ENCODE measurements at regions not wholly inside any gene's neighbourhood (a gene's known extent, or its start where the extent isn't known, plus 50 kb on each side); places are given as distances from the start of the nearest gene placed in this dataset.

DNA sequence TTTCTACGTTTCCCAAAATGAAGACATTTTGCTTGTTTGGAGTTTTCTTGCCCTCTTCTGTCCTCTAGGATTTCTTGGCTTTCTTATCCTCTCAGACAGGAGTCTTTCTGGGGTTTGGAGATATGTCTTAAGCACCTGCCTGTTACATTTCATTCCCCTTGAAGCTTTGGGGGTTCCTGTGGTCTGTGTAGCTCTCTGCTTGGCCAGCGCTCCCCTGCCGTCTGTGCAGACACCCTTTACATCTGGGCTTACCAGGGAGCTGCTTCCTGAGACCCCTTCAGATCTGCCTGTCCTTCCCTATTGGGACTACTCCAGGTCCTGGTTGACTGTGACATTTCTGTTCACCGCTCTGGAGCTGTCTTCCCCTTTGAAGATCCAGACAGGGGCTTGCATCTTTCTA is 171.9 kb upstream of the CSF3R start:
- no peak for DNase-seq
- TF ChIP-seq POLR2A (IDR thresholded peaks at IDR 0.05; ENCODE audit: low read length) (no peak), GATA1 (IDR thresholded peaks at IDR 0.05; ENCODE audit: low read depth, low read length) (no peak)

DNA sequence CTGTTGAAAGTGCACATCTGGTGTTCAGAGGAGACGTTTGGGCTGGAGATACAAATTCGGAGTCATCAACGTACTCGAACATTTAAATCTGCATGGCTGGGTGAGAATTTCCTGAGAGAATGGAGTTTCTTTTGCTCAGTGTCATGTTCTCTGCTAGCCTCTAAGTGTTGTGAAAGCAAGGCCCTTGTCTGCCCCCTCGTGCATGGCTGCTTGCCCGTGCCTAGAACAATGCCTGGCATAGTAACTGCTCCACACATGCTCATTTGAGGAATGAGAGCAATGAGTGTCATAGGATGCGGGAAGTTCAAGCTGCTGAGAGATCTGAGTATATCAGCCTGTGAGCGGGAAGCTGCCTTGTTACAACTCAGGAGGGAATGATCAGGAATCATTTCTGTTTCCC is 171.1 kb upstream of the CSF3R start:
- no peak for DNase-seq
- TF ChIP-seq GATA1 (IDR thresholded peaks at IDR 0.05; ENCODE audit: low read depth, low read length) (no peak), POLR2A (IDR thresholded peaks at IDR 0.05; ENCODE audit: low read length) (no peak)

DNA sequence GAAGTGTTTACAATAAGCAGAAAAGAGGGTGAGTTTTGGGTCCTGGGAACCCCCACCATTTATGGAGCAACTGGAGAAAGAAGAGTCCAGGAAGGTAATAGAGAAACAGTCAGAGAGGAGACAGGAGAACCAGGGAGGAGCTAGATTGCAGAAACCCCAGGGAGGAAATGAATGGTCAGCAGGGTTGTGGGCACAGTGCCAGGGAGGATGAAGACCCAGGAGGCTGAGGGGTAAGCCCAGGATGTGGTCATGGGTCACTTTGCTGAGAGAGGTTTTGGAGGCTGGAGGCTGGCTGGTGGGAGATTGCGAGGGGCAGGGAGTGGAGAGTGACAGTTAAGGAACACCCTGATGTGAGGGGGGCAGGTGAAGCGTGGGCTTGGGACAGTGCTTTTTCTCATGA is 169.9 kb upstream of the CSF3R start:
- no peak for TF ChIP-seq GATA1 (IDR thresholded peaks at IDR 0.05; ENCODE audit: low read depth, low read length)
- no peak for TF ChIP-seq POLR2A (IDR thresholded peaks at IDR 0.05; ENCODE audit: low read length)
- DNase-seq, result no peak

DNA sequence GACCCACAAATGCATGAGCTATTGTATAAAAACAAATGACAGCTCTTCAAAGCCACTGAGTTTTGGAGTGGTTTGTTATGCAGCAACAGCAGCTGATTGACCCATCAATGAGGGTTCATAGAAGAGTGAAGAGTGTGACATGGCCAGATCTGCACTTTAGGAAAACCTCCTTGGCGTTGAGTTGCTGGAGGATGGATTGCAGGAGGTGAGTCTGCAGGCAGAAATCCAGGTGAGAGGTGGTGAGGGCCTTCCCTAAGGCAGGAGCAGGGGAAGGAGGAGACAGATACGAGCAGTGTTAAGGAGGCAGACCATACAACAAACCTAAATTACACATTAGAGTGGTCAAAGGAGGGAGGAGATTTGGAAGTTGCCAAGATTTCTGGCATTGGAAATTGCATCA is 169.3 kb upstream of the CSF3R start:
- no peak for TF ChIP-seq GATA1 (IDR thresholded peaks at IDR 0.05; ENCODE audit: low read depth, low read length)
- TF ChIP-seq POLR2A (IDR thresholded peaks at IDR 0.05; ENCODE audit: low read length), result no peak
- DNase-seq, result no peak

DNA sequence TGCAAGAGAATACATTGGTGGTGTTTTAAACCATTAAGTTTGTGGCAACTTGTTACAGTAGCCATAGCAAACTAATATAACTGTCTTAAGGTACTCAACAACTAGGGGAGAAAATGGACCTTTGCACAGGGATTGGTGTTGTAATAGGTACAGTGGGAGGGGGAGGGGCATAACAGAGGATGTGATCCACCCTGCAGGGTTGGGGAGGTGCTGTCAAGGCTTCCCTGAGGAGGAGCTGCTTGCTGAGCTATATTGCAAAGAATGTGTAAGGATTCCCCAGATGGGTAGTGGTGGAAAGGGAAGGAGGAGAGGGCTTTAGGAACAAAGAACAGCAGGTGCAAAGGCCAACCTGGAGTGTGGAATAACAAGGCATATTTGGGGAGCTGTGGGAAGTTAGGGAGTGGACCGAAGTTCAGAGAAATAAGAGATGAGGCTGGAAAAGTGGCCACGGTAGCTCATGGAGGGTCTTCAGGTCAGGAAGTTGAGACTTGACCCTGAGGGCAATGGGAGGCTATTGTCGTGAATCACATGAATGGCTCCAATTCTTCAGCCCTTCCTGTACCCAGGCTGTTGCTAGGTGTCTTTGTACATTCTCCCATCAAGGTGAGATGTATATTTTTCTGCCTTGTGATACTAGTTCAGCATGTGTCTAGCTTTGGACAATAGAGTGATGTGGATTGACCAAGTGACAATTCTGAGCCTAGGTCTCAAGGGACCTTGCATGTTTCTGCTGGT is 168.6 kb upstream of the CSF3R start:
- TF ChIP-seq GATA1 (IDR thresholded peaks at IDR 0.05; ENCODE audit: low read depth, low read length) (no peak), POLR2A (IDR thresholded peaks at IDR 0.05; ENCODE audit: low read length) (no peak)

DNA sequence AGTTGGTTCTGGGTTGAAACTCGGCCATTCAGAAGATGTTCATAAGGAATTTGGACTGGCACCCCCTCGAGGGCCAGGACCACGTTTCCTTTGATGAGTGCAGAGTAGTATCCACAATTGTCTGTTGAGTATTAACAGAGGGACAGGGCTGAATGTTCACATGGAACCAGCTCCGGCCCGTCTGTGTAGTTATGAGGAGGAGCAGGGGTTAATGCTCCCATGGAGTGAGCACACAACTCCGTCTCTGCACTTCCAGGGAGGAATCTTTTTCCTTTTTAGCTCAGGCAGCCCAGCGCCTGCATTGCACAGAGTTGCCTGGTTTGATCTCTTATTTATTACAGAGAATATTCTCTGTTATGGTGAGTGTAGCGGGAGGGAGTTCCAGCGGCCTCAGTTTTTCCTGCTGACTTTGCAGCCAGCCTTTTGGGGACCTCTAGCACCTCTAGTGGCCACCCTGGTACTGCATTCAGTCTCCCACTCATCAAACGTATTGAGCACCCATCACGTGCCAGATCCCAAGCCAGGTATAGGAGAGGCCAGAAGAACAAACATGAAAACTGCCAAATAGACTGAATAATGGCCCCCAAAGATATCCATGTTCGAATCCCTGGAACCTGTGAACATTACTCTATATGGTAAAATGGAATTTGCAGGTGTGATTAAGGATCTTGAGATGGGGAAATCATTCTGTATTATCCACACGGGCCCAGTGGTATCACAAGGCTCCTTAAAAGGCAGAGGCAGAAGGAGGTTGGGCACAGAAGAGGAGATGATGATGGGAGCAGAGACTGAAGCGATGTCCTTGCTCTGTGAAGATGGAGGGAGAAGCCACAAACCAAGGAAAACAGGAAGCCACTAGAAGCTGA is 167.7 kb upstream of the CSF3R start:
- DNase-seq, result peak; percentile 30 to 63
- TF ChIP-seq POLR2A (IDR thresholded peaks at IDR 0.05; ENCODE audit: low read length) (no peak), GATA1 (IDR thresholded peaks at IDR 0.05; ENCODE audit: low read depth, low read length) (no peak)

More for the DNA sequence above, 168.6 kb upstream of the CSF3R start:
- no peak for DNase-seq

DNA sequence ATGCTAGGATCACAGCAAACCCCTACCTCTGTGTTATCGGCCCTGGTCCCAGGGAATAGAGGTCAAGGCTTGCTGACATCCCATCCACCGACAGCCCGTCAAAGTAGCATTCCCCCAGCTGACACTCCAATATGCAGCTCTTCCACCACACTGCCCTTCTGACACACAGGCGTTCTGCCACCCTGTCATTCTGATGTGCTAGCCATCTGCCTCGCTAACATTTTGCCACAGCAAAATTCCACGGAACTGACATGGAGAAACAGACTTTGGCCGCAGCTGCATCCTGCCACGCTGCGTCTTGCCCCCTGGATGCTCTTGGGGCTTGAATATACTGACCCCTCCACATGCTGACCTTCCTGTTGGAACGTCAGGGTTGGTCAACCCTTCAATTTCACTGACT is 163.2 kb upstream of the CSF3R start:
- DNase-seq, result no peak

DNA sequence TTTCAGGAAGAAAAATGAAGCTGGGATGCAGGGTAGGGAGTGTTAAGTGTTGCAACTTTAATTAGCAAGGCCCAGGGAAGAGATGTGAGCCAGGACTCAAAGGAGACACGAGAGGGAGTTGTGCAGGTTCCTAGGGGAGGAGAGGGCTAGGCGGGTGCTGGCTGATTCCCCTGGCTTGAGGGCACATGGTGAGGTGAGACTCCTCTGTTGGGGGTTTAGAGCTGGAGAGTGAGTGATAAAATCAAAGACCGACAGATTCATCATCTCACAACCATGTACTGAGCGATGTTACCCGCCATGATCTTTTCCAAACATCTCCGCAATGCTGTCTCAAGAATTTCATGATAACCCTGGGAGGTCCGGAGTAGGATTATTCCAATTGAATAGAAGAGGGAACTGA is 161.8 kb upstream of the CSF3R start:
- no peak for DNase-seq

More for the DNA sequence above, 163.2 kb upstream of the CSF3R start:
- no peak for TF ChIP-seq GATA1 (IDR thresholded peaks at IDR 0.05; ENCODE audit: low read depth, low read length)
- no peak for TF ChIP-seq POLR2A (IDR thresholded peaks at IDR 0.05; ENCODE audit: low read length)

DNA sequence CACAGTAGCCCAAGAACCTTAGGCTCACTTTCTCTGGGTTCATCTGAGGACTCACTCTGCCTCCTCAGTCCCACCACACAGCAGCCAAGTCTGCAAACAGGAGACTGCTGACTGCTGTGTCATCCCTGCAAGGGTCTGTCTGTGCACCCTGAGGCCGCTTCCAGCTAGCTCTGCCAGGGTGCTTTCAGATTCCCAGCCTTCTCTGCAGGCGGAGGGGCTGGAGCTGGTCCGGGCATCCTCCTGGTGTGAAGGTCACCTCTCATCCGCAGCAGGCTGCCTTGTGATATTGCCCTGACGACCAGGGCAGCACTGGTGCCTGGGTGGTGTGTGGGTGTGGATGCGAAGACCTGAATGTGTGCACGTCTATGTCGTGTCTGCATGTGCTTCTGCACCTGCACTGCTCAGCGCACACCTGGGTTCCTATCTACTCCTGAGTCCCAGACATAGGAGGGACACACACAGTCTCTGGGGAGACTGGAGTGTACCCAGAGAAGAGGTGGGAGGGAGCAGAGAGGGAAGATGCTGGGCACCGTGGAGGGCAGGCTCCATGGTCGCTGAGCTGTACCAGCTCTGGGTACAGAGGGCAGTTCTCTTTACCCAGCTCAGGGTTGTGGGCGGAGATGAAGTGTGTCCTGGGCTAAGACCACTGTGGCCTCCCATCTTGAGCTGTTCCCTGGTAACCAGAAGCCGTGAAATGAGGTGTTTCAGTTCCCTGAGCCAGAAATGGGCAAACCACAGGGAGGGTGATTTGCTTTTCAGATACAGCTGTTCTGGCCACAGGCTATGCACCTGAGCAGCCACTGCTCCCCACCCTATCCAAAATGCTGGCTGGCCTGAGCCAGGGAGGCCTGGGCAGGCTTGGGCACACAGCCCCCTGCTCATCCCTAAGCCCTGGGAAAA is 160.9 kb upstream of the CSF3R start:
- no peak for DNase-seq
- TF ChIP-seq GATA1 (IDR thresholded peaks at IDR 0.05; ENCODE audit: low read depth, low read length) (no peak), POLR2A (IDR thresholded peaks at IDR 0.05; ENCODE audit: low read length) (no peak)

More for the DNA sequence above, 161.8 kb upstream of the CSF3R start:
- TF ChIP-seq GATA1 (IDR thresholded peaks at IDR 0.05; ENCODE audit: low read depth, low read length) (no peak), POLR2A (IDR thresholded peaks at IDR 0.05; ENCODE audit: low read length) (no peak)

DNA sequence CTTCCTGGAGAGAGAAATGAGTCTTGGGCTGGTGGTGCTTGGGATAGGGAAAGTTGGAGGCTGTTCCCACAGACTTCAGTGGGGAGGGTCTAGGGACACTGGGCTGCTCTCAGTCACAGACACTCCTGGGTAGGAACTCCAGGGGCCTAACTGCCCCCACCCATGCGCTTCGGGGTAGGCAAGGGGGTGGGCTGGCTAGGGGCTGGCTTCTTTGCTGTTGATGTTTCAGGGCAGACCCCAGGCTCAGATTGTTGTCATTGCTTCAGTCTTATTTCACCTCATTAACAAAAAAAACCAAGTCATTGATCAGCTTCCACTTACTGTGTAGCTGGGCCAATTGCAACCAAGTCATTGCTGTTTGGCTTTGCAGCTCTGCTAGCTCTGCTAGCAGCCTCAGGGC is 160.1 kb upstream of the CSF3R start:
- TF ChIP-seq POLR2A (IDR thresholded peaks at IDR 0.05; ENCODE audit: low read length) (no peak), GATA1 (IDR thresholded peaks at IDR 0.05; ENCODE audit: low read depth, low read length) (no peak)
- no peak for DNase-seq

DNA sequence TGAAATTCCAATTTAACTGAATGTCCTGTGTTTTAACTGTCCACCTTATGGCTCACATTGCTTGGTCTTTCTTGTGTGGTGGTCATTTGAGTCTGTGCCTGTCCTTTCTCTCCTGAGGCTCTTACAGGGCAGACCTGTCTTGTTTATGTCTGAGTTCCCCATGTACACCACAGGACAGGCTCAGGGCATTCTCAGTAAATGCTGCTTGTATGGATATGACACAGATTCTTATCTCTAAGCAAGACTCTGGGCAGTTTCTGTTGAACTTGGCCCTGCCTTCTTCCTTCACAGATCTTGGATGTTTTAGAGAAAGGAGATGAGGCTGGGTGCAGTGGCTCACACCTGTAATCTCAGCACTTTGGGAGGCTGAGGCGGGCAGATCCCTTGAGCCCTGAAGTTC is 159.1 kb upstream of the CSF3R start:
- no peak for DNase-seq
- TF ChIP-seq POLR2A (IDR thresholded peaks at IDR 0.05; ENCODE audit: low read length) (no peak), GATA1 (IDR thresholded peaks at IDR 0.05; ENCODE audit: low read depth, low read length) (no peak)

DNA sequence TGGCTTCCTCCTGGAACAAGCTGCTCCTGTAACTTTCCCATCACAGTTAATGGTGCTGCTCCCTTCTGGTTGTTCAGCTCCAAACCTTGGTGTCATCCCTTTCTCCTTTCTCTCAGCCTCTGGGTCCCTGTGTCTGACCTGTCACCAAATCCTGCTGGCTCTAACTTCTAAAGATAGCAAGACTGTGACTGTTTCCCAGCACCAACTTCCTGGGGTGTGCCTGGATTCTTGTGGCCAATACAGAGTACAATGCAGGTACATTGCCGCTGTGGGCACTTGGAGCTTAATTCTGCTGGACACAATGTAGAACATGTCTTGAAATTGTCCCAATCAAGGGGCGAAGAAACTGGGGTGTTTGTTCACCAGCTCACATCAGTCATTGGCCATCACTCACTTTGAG is 156.7 kb upstream of the CSF3R start:
- no peak for DNase-seq
- no peak for TF ChIP-seq POLR2A (IDR thresholded peaks at IDR 0.05; ENCODE audit: low read length)
- no peak for TF ChIP-seq GATA1 (IDR thresholded peaks at IDR 0.05; ENCODE audit: low read depth, low read length)

DNA sequence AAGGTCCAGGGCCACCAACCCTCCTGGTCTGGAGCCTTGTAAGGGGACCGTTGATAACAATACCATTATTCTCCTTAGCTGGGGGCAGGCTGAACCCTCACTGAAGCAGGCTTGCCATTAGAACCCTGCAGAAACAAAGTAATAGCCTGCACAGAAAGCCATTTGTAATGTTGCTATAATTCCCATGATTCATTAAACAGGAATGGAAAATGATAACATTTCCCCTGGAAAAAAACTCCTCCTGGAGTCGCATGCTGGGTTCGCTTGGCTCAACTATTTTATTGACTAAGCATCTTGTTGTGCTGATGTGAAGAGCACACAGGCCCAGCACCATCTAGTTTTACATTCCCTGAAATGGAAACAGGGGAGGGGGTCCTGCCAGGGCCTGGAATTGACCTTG is 155.6 kb upstream of the CSF3R start:
- no peak for TF ChIP-seq POLR2A (IDR thresholded peaks at IDR 0.05; ENCODE audit: low read length)
- no peak for TF ChIP-seq GATA1 (IDR thresholded peaks at IDR 0.05; ENCODE audit: low read depth, low read length)
- DNase-seq, result no peak

DNA sequence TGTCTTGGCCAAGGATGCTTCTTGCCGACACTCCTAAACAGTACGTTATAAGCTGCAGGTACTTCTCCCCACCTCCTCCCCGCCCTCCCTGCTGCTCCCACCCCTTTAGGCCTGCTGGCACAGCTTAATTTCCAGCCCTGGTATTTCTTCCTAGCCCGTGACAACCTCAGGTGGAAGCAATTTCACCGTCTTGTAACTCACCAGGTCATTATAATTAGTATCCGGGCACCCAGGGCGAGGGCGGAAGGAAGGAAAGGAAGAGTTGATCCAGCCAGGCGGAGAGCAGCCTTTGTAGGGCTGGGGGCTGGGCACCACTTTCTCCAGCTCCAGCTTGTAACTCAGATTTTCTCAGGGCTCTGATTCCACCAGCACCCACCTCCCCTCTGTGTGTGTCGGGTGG is 153.5 kb upstream of the CSF3R start:
- TF ChIP-seq GATA1 (IDR thresholded peaks at IDR 0.05; ENCODE audit: low read depth, low read length), result no peak
- DNase-seq, result no peak

All from erythroblast (primary cell).